RWPE1 (cell line): ENCODE measurements at regions not wholly inside any gene's neighbourhood (a gene's known extent, or its start where the extent isn't known, plus 50 kb on each side); places are given as distances from the start of the nearest gene placed in this dataset.
"Not testable (repeated sequence)": the region's sequence is repeated elsewhere in the genome, so short reads cannot be mapped to it uniquely, and the experiment has no call there.

Experiments used
- CTCF ChIA-PET: fragments of 350-600 bp; sonication (Branson Sonifier 250); formaldehyde crosslinking; extraction: SDS; loops from one replicate; lab custom pipeline; 2021; lab: Yijun Ruan, JAX
- POLR2A ChIA-PET: fragments of 400-600 bp; formaldehyde crosslinking; extraction: SDS; loops from one replicate; lab custom pipeline; 2020; ENCODE audit warnings: antibody characterized with exemption; ENCODE audit not compliant: low non-redundant PET; lab: Yijun Ruan, JAX
- DNase-seq: peaks from one replicate; pipeline ENCODE4 v3.0.0; 2012; ENCODE audit warnings: low spot score
- H3K27ac ChIP-seq: fragments of 450-650 bp; 2 replicates; pipeline ENCODE4 v1.5.1; 2017
- TF ChIP-seq, protein P1 (sequence below): fragments of 450-650 bp; conservative IDR thresholded peaks from 2 replicates; pipeline ENCODE4 v1.5.1; 2017; ENCODE audit warnings: low read depth, mild to moderate bottlenecking

DNA sequence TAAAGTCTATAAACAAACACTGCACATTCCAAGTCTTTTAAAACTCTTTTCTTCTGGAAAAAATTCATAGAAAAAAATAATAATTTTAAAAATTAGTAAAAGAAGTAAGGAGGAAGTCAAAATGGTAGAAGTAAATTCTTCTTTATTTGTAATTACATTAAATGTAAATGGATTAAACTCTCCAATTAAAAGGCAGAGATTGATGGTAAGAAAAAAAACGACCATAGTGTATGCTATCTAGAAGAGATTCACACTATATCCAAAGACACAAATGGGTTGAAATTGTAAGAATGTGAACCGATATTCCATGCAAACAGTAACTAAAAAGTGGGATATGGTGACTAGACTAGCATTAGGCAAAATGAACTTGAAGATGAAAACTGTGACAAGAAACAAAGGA is 1196.1 kb upstream of the CDH2 start:
- POLR2A ChIA-PET, result no interaction called here
- H3K27ac ChIP-seq, result no peak overlapping the region
- TF ChIP-seq, protein P1, sequence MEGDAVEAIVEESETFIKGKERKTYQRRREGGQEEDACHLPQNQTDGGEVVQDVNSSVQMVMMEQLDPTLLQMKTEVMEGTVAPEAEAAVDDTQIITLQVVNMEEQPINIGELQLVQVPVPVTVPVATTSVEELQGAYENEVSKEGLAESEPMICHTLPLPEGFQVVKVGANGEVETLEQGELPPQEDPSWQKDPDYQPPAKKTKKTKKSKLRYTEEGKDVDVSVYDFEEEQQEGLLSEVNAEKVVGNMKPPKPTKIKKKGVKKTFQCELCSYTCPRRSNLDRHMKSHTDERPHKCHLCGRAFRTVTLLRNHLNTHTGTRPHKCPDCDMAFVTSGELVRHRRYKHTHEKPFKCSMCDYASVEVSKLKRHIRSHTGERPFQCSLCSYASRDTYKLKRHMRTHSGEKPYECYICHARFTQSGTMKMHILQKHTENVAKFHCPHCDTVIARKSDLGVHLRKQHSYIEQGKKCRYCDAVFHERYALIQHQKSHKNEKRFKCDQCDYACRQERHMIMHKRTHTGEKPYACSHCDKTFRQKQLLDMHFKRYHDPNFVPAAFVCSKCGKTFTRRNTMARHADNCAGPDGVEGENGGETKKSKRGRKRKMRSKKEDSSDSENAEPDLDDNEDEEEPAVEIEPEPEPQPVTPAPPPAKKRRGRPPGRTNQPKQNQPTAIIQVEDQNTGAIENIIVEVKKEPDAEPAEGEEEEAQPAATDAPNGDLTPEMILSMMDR, result no peak
- DNase-seq, result no peak
- CTCF ChIA-PET, result no interaction called here

DNA sequence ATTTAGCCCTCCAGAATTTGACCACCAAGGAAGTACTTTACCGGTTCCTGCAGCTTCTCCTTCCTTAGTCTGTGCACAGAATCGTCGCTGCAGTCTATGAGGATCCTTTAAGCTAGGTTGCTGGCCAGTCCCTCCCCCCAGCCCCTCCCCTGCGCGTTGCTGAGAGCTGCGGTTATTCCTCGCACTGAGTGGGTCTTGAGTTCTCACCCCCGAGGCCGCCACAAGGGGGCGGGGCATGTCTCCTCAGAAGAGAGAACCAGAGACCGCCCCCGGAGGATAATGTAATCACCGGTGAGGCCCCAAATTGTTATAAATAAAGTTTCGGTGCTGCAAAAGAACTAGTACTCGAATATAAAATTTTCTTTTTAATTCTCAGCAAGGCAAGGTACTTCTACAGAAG is 1184.9 kb upstream of the CDH2 start:
- TF ChIP-seq, protein P1, result no peak
- ChIA-PET POLR2A (no interaction called here), CTCF (no interaction called here)
- no peak for DNase-seq
- no peak overlapping the region for H3K27ac ChIP-seq

DNA sequence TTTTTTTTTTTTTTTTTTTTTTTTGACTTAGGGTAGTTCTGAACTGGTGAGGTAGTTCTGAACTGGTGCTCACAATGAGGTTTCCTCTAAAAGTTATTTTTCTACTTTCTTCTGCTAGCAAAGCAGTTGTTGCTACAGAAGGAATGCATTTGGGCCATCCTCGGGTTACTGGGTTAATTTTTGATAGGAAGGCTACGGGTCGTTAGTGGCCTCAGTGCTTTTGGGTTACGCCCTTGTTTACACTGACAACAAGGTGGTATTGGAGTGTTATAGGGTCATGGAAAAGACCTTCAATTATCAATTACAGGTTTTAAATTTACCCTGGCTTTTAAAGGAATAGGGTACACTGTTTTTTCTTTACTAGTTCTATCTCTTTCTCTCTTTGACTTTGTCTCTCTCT is 1183.7 kb upstream of the CDH2 start:
- POLR2A ChIA-PET, DNase-seq, H3K27ac ChIP-seq, CTCF ChIA-PET: not testable (repeated sequence)

DNA sequence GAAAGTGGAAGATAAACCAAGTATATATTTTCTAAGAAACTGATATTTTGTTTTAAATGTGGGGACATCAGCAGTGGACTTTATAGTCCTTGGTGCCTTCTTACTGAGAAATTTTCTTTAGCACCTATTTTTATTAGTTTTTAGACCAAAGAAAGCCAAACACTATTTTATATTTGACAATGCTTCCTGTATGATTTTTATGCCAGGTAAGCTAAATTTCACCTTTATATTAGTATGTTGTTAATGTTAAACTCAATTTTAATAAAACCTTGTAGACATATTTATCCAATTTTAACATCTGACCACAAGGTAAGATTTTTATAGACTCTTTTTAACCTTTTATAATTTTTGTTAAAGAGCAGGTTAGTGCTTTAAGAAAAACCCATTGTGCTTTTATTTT is 1182.3 kb upstream of the CDH2 start:
- POLR2A ChIA-PET, DNase-seq, H3K27ac ChIP-seq, CTCF ChIA-PET: not testable (repeated sequence)

DNA sequence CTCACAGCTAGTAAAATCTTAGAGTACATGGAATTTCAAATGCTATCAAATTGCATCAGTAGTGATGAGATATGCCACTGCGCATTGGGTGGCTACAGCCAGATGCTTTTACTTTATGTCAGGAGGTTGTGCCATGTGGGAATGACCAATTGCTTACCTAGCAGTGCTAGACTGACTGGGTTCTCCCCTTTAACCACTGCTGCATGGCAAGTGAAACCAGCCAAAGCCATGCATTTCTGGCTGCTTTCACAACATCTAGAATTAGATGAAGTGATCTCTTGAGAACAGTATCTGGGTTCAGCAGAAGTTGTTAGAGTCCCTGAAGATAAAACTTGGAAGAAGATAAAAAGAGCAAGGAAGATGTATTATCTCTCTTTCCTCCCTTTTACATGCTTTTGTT is 1174.2 kb upstream of the CDH2 start:
- ChIA-PET POLR2A (no interaction called here), CTCF (no interaction called here)
- H3K27ac ChIP-seq, result no peak overlapping the region
- DNase-seq, result no peak
- TF ChIP-seq, protein P1, result no peak

DNA sequence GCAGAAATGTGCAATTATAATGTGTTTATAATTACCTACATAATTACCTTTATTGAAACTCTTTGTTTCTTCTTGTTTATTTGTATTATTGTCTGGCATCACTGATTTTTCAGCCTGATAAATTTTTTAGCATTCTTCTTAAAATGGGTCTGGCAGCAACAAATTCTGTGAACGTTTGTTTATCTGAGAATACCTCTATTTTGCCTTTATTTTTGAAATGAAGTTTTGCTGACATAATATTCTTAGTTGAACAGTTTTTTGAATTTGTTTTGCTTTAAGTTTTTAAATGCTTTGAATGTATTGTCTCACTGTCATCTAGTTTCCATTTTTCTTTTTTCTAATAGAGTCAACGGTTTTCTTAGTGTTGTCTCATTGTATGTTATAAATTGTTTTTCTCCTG is 1152.0 kb upstream of the CDH2 start:
- no peak overlapping the region for H3K27ac ChIP-seq
- no peak for DNase-seq
- ChIA-PET POLR2A (no interaction called here), CTCF (no interaction called here)
- TF ChIP-seq, protein P1, result no peak

DNA sequence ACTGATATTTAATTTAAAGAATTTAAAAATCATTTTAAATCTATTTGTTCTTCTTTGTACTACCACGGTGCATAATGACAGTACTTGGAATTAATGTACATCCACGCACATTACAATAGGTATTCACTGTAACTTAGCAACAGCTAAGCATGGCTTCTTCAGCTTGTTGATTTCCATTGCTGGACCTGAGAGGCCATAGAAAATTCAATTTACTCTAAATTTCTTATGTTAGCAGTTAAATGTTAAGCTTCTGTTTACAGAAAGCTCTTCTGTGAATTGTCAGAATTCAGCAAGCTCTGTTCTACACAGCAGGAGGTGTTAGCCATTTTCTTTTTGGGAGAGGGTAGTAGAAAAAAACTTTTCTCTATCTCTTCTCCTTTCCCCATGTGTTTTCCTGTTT is 1149.3 kb upstream of the CDH2 start:
- ChIA-PET POLR2A (no interaction called here), CTCF (interaction anchor here (0.7 kb wide), 1 partner anchor 153 kb away, joined by 3 read pairs; no protein-coding TSS in a partner anchor)
- H3K27ac ChIP-seq, result no peak overlapping the region
- DNase-seq, result no peak
- TF ChIP-seq, protein P1, result no peak

DNA sequence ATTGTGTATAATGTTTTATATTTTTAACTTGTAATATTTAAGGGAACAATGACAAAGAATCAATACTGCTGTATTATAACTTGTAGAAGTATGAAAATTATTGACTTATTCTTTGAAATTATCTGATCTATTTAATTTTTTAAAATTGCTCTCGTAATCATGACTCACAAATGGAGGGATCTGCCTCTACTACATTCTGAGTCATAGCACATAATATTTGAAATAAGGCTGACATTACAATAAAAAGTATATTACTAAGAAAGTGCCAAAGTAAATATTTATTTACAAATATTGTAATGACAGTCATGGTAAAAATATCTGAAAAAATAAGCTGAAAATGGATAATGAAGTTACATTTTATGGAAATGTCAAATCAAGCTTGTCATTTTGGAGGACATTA is 1144.6 kb upstream of the CDH2 start:
- ChIA-PET CTCF (no interaction called here), POLR2A (no interaction called here)
- H3K27ac ChIP-seq, result no peak overlapping the region
- peak; percentile 5 for DNase-seq
- TF ChIP-seq, protein P1, result no peak
